IMR-90 (cell line): ENCODE measurements at regions not wholly inside any gene's neighbourhood (a gene's known extent, or its start where the extent isn't known, plus 50 kb on each side); places are given as distances from the start of the nearest gene placed in this dataset.

ENCODE experiments used
- ATAC-seq: fragments of 200-7000 bp; cut with Tn5 transposase; 2 replicates; pipeline ENCODE4 v1.9.1; 2020; ENCODE audit warnings: low read depth, mild to moderate bottlenecking, moderate library complexity
- BruUV-seq: library from RNA; stranded (reverse); fragments of 400-500 nt; replicated peaks from 2 replicates; lab custom pipeline; 2021; lab: Mats Ljungman, UMichigan
- CTCF ChIA-PET: fragments of 300-600 bp; formaldehyde crosslinking; extraction: SDS; loops from one replicate; lab custom pipeline; 2021; ENCODE audit warnings: antibody characterized with exemption; lab: Yijun Ruan, JAX
- POLR2A ChIA-PET: fragments of 300-600 bp; sonication (Branson Sonifier 250); formaldehyde crosslinking; loops from one replicate; lab custom pipeline; 2022; ENCODE audit warnings: antibody characterized with exemption; ENCODE audit not compliant: unreplicated experiment; lab: Charles Lee
- DNase-seq: peaks from one replicate; pipeline ENCODE4 v3.0.0; 2013
- H2AFZ ChIP-seq: replicated peaks from 2 replicates; pipeline ENCODE3; 2013; ENCODE audit warnings: low read length, mild to moderate bottlenecking; ENCODE audit not compliant: poor library complexity
- H2AK5ac ChIP-seq: 2 replicates; pipeline ENCODE4 v1.6.1; 2013; ENCODE audit warnings: low read depth, low read length, inconsistent platforms
- H2AK9ac ChIP-seq: replicated peaks from 2 replicates; pipeline ENCODE3; 2013; ENCODE audit warnings: mild to moderate bottlenecking, low read depth, low read length, moderate library complexity; ENCODE audit not compliant: poor library complexity
- H2BK120ac ChIP-seq: 2 replicates; pipeline ENCODE4 v1.6.1; 2013; ENCODE audit warnings: low read depth, low read length, inconsistent platforms
- H2BK15ac ChIP-seq: 3 replicates; pipeline ENCODE4 v1.6.1; 2013; ENCODE audit warnings: low read depth, low read length, inconsistent platforms
- H2BK20ac ChIP-seq: 2 replicates; pipeline ENCODE4 v1.6.1; 2013; ENCODE audit warnings: low read depth, mild to moderate bottlenecking, inconsistent platforms, low read length, moderate library complexity
- H2BK5ac ChIP-seq: 2 replicates; pipeline ENCODE4 v1.6.1; 2013; ENCODE audit warnings: mild to moderate bottlenecking, low read depth, low read length, inconsistent platforms; ENCODE audit not compliant: poor library complexity, severe bottlenecking
- H3K14ac ChIP-seq: replicated peaks from 2 replicates; pipeline ENCODE4 v1.6.1; 2013; ENCODE audit warnings: low read depth, low read length, inconsistent platforms
- H3K18ac ChIP-seq: 2 replicates; pipeline ENCODE4 v1.6.1; 2013; ENCODE audit warnings: low read depth, low read length, control low read depth
- H3K23ac ChIP-seq: 2 replicates; pipeline ENCODE4 v1.6.1; 2013; ENCODE audit warnings: low read depth, low read length, inconsistent platforms
- H3K27ac ChIP-seq: 2 replicates; pipeline ENCODE4 v1.5.1; 2013; ENCODE audit warnings: mild to moderate bottlenecking, control low read depth, low read length; ENCODE audit not compliant: insufficient read depth
- H3K27me3 ChIP-seq: 2 replicates; pipeline ENCODE4 v1.6.1; 2013; ENCODE audit warnings: low read length; ENCODE audit not compliant: control insufficient read depth, insufficient read depth
- H3K36me3 ChIP-seq: 2 replicates; pipeline ENCODE4 v1.6.1; 2013; ENCODE audit warnings: low read length, mixed read lengths; ENCODE audit not compliant: control insufficient read depth, insufficient read depth
- H3K4ac ChIP-seq: 2 replicates; pipeline ENCODE4 v1.6.1; 2013; ENCODE audit warnings: low read depth, low read length, inconsistent platforms
- H3K4me1 ChIP-seq: 2 replicates; pipeline ENCODE4 v1.6.1; 2013; ENCODE audit warnings: low read length, mixed read lengths; ENCODE audit not compliant: control insufficient read depth, insufficient read depth
- H3K4me2 ChIP-seq: 2 replicates; pipeline ENCODE4 v1.6.1; 2013; ENCODE audit warnings: low read depth, mild to moderate bottlenecking, control low read depth, low read length, moderate library complexity
- H3K4me3 ChIP-seq: 2 replicates; pipeline ENCODE4 v1.5.1; 2013; ENCODE audit warnings: low read depth, mild to moderate bottlenecking, control low read depth, low read length, moderate library complexity; ENCODE audit not compliant: insufficient read depth
- H3K56ac ChIP-seq: 2 replicates; pipeline ENCODE4 v1.6.1; 2013; ENCODE audit warnings: low read length, inconsistent platforms; ENCODE audit not compliant: insufficient read depth; ENCODE audit errors: extremely low read depth
- H3K79me1 ChIP-seq, 2 experiments: 2 replicates each; pipeline ENCODE4 v1.6.1; 2013; ENCODE audit warnings: low read length in 2 of 2, inconsistent platforms in 1 of 2, low read depth in 1 of 2
- H3K9ac ChIP-seq: 2 replicates; pipeline ENCODE4 v1.6.1; 2013; ENCODE audit warnings: low read depth, low read length, control low read depth
- H3K9me1 ChIP-seq: 2 replicates; pipeline ENCODE4 v1.6.1; 2013; ENCODE audit warnings: low read length, inconsistent platforms; ENCODE audit not compliant: insufficient read depth
- H3K9me3 ChIP-seq: 2 replicates; pipeline ENCODE4 v1.6.1; 2013; ENCODE audit warnings: low read length; ENCODE audit not compliant: control insufficient read depth, insufficient read depth
- H4K20me1 ChIP-seq: 2 replicates; pipeline ENCODE4 v1.6.1; 2013; ENCODE audit warnings: low read length, inconsistent platforms; ENCODE audit not compliant: insufficient read depth
- H4K5ac ChIP-seq: 2 replicates; pipeline ENCODE4 v1.6.1; 2013; ENCODE audit warnings: mild to moderate bottlenecking, low read depth, low read length, control low read depth
- H4K8ac ChIP-seq, 2 experiments: 2 replicates each; pipeline ENCODE4 v1.6.1; 2013; ENCODE audit warnings: low read depth in 2 of 2, low read length in 2 of 2, control low read depth in 1 of 2, inconsistent platforms in 1 of 2
- H4K91ac ChIP-seq: 2 replicates; pipeline ENCODE4 v1.6.1; 2013; ENCODE audit warnings: low read depth, low read length, inconsistent platforms; ENCODE audit not compliant: insufficient read depth
- BHLHE40 ChIP-seq: fragments of 150-350 bp; IDR thresholded peaks from 2 replicates; pipeline ENCODE4 v1.6.1; 2016; ENCODE audit warnings: mild to moderate bottlenecking, low read depth, low read length
- CEBPB ChIP-seq: IDR thresholded peaks from 2 replicates; pipeline ENCODE4 v1.6.1; 2012; ENCODE audit warnings: low read depth, low read length, improper control_type of control experiment
- CHD1 ChIP-seq: IDR thresholded peaks from 2 replicates; pipeline ENCODE4 v1.6.1; 2012; ENCODE audit warnings: low read depth, low read length, improper control_type of control experiment
- FOS ChIP-seq: fragments of 150-350 bp; IDR thresholded peaks from 2 replicates; pipeline ENCODE4 v1.6.1; 2016; ENCODE audit warnings: low read depth, low read length
- MAFK ChIP-seq: IDR thresholded peaks from 2 replicates; pipeline ENCODE4 v1.6.1; 2012; ENCODE audit warnings: low read depth, low read length, improper control_type of control experiment
- MAZ ChIP-seq: IDR thresholded peaks from 2 replicates; pipeline ENCODE4 v1.6.1; 2012; ENCODE audit warnings: low read depth, mild to moderate bottlenecking, low read length, improper control_type of control experiment, moderate library complexity, borderline replicate concordance
- MXI1 ChIP-seq: IDR thresholded peaks from 2 replicates; pipeline ENCODE4 v1.6.1; 2012; ENCODE audit warnings: low read depth, mild to moderate bottlenecking, low read length, moderate library complexity, borderline replicate concordance
- NFE2L2 ChIP-seq: fragments of 150-350 bp; IDR thresholded peaks from 2 replicates; pipeline ENCODE4 v1.6.1; 2016; ENCODE audit warnings: low read depth, mild to moderate bottlenecking, low read length
- POLR2A ChIP-seq: IDR thresholded peaks from 2 replicates; pipeline ENCODE4 v1.6.1; 2012; ENCODE audit warnings: mild to moderate bottlenecking, low read depth, low read length
- RAD21 ChIP-seq: IDR thresholded peaks from 2 replicates; pipeline ENCODE4 v1.6.1; 2012; ENCODE audit warnings: low read length, improper control_type of control experiment
- RCOR1 ChIP-seq: IDR thresholded peaks from 2 replicates; pipeline ENCODE4 v1.6.1; 2012; ENCODE audit warnings: mild to moderate bottlenecking, low read length, improper control_type of control experiment; ENCODE audit not compliant: insufficient replicate concordance
- RFX5 ChIP-seq: IDR thresholded peaks from 2 replicates; pipeline ENCODE4 v1.8.0; 2012; ENCODE audit warnings: low read depth, mild to moderate bottlenecking, low read length, moderate library complexity
- SMC3 ChIP-seq: fragments of 150-350 bp; IDR thresholded peaks from 2 replicates; pipeline ENCODE4 v1.6.1; 2016; ENCODE audit warnings: low read depth, mild to moderate bottlenecking, antibody characterized with exemption, low read length, moderate library complexity
- WGBS, 2 experiments: methylation state at CpG; one replicate each; pipeline versions ENCODE4 v1.1.5 to v1.1.7; 2013; ENCODE audit warnings: missing lambda C conversion rate in 2 of 2; ENCODE audit not compliant: insufficient read length in 1 of 2; ENCODE audit errors: extremely low coverage in 2 of 2; 5-methylcytosine and 5-hydroxymethylcytosine counted together
- dilution Hi-C: fragments of 300-500 bp; cut with HindIII; formaldehyde crosslinking; loops from one replicate; pipeline ENCODE4 v1.14.3; 2018; ENCODE audit warnings: low sequenced_read_pairs; ENCODE audit not compliant: unreplicated experiment
- in situ Hi-C: fragments of 300-500 bp; cut with MboI; formaldehyde crosslinking; loops from 3 replicates; pipeline ENCODE4 v1.14.3; 2019; ENCODE audit warnings: low sequenced_read_pairs, inconsistent platforms, mixed read lengths
- intact Hi-C: fragments of 100-400 bp; cut with micrococcal nuclease; formaldehyde crosslinking; loops from 2 replicates; pipeline ENCODE4 v1.10.0; 2022
- TF ChIP-seq, protein P1 (sequence below): conservative IDR thresholded peaks from 2 replicates; pipeline ENCODE4 v1.5.1; 2012; ENCODE audit warnings: mild to moderate bottlenecking, low read depth, low read length, improper control_type of control experiment
- TF ChIP-seq, protein P2 (sequence below): fragments of 150-350 bp; IDR thresholded peaks from 2 replicates; pipeline ENCODE4 v1.6.1; 2017; ENCODE audit warnings: mild to moderate bottlenecking, antibody characterized with exemption, low read length, low read depth
- TF ChIP-seq, protein P3 (sequence below): fragments of 150-350 bp; IDR thresholded peaks from 2 replicates; pipeline ENCODE4 v1.6.1; 2016; ENCODE audit warnings: low read depth, mild to moderate bottlenecking, low read length, moderate library complexity, borderline replicate concordance

DNA sequence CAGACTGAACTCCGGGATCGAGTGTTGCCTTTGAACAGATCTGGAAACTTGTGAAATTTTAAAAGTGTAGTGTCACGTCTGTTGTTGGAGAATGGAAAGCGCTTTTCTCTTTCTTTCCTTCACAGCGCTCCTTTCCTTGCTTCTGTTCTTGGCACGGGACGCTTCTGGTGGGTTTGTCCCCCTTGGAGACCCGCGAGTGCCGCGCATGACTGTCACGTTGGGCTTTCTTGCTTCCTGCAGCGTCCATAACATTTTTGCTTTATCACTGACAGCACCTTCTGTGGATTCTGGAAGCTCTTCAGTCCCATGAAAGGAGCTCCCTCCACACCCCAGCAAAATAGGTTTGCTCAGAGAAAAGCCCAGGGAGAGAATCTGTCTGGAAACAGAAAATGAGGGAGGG, 193.0 kb upstream of the TMEM132C start:
- H2AK9ac ChIP-seq, result no peak overlapping the region
- H3K9me3 ChIP-seq, result peaks cover 13% of the 10 kb centered on the region
- ChIA-PET CTCF (no interaction called here), POLR2A (no interaction called here)
- DNase-seq, result no peak
- H3K9ac ChIP-seq, result no peak overlapping the region
- no peak overlapping the region for H2AK5ac ChIP-seq
- no peak overlapping the region for H3K14ac ChIP-seq
- H2BK120ac ChIP-seq, result no peak overlapping the region
- H4K91ac ChIP-seq, result no peak overlapping the region
- H4K5ac ChIP-seq, result no peak overlapping the region
- no peaks in the 10 kb centered on the region for H3K4me1 ChIP-seq
- no peak overlapping the region for H4K8ac ChIP-seq
- no peak overlapping the region for H3K23ac ChIP-seq
- no peaks in the 10 kb centered on the region for H3K27me3 ChIP-seq
- H3K4me2 ChIP-seq, result no peak overlapping the region
- no peaks in the 10 kb centered on the region for H3K36me3 ChIP-seq
- H3K4ac ChIP-seq, result no peak overlapping the region
- no peaks in the 10 kb centered on the region for H3K9me1 ChIP-seq
- no peak overlapping the region for H2BK5ac ChIP-seq
- H2BK15ac ChIP-seq, result no peak overlapping the region
- no peaks in the 10 kb centered on the region for H4K20me1 ChIP-seq
- BruUV-seq, result no TSS peak
- no peak overlapping the region for H3K4me3 ChIP-seq
- TF ChIP-seq RAD21 (no peak), CHD1 (no peak), MXI1 (no peak), RFX5 (no peak), RCOR1 (no peak), BHLHE40 (no peak), MAZ (no peak), FOS (no peak), POLR2A (no peak), MAFK (no peak), SMC3 (no peak), NFE2L2 (no peak), CEBPB (no peak)
- TF ChIP-seq, protein P1, sequence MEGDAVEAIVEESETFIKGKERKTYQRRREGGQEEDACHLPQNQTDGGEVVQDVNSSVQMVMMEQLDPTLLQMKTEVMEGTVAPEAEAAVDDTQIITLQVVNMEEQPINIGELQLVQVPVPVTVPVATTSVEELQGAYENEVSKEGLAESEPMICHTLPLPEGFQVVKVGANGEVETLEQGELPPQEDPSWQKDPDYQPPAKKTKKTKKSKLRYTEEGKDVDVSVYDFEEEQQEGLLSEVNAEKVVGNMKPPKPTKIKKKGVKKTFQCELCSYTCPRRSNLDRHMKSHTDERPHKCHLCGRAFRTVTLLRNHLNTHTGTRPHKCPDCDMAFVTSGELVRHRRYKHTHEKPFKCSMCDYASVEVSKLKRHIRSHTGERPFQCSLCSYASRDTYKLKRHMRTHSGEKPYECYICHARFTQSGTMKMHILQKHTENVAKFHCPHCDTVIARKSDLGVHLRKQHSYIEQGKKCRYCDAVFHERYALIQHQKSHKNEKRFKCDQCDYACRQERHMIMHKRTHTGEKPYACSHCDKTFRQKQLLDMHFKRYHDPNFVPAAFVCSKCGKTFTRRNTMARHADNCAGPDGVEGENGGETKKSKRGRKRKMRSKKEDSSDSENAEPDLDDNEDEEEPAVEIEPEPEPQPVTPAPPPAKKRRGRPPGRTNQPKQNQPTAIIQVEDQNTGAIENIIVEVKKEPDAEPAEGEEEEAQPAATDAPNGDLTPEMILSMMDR, result no peak
- TF ChIP-seq, protein P2, sequence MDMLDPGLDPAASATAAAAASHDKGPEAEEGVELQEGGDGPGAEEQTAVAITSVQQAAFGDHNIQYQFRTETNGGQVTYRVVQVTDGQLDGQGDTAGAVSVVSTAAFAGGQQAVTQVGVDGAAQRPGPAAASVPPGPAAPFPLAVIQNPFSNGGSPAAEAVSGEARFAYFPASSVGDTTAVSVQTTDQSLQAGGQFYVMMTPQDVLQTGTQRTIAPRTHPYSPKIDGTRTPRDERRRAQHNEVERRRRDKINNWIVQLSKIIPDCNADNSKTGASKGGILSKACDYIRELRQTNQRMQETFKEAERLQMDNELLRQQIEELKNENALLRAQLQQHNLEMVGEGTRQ, result no peak
- TF ChIP-seq, protein P3, sequence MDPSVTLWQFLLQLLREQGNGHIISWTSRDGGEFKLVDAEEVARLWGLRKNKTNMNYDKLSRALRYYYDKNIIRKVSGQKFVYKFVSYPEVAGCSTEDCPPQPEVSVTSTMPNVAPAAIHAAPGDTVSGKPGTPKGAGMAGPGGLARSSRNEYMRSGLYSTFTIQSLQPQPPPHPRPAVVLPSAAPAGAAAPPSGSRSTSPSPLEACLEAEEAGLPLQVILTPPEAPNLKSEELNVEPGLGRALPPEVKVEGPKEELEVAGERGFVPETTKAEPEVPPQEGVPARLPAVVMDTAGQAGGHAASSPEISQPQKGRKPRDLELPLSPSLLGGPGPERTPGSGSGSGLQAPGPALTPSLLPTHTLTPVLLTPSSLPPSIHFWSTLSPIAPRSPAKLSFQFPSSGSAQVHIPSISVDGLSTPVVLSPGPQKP, result no peak
- no peak overlapping the region for H3K56ac ChIP-seq
- in situ Hi-C loops (no loop called here), dilution Hi-C loops (no loop called here), intact Hi-C loops (no loop called here)
- H2AFZ ChIP-seq, result no peak overlapping the region
- H3K18ac ChIP-seq, result no peak overlapping the region
- no peaks in the 10 kb centered on the region for H3K79me1 ChIP-seq
- no peak overlapping the region for H3K27ac ChIP-seq
- H2BK20ac ChIP-seq, result no peak overlapping the region
- ATAC-seq, result no peak
- WGBS, 2 experiments, result no CpG with 5 or more reads among the region's 13 CpGs
